IPS DF 4.7 (cell line): ENCODE measurements at regions not wholly inside any gene's neighbourhood (a gene's known extent, or its start where the extent isn't known, plus 50 kb on each side); places are given as distances from the start of the nearest gene placed in this dataset.
"Not testable (repeated sequence)": the region's sequence is repeated elsewhere in the genome, so short reads cannot be mapped to it uniquely, and the experiment has no call there.

ENCODE experiments used
- DNase-seq: peaks from one replicate; pipeline ENCODE4 v3.0.0-alpha.2; 2013; ENCODE audit warnings: low spot score; ENCODE audit errors: extremely low read depth

- DNase-seq, result no peak
These were observed 112.5 kb downstream of the FAM50B start for GRCh38 chr6:3961581-3962215.

GRCh38 chr6:3962291-3963280 lies 113.4 kb downstream of the FAM50B start:
- no peak for DNase-seq

GRCh38 chr6:3963426-3963825 lies 114.3 kb downstream of the FAM50B start:
- DNase-seq, result no peak

- no peak for DNase-seq
These were observed 113.7 kb downstream of the FAM217A start for GRCh38 chr6:3965071-3965718.

GRCh38 chr6:3966426-3966825 lies 112.5 kb downstream of the FAM217A start:
- DNase-seq, result no peak

DNA sequence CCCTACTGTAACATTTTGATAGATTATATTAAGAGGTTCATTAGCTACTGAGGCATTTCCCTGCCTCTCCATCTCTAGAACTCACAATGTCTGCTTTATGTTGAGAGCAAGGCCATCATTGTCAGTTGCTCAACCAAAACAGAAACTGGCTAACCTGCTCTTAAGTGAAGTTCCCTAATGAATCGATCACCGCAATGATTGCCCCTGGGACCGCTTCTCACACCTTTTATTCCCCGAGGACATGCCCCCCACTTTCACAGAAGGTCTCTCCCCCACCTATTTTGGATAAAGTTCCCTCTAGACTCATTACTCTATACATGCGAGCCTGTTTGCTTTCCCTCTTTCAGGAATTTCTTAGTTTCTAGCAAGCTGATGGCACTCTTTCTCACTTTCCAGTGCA lies 108.8 kb downstream of the FAM217A start:
- no peak for DNase-seq

DNA sequence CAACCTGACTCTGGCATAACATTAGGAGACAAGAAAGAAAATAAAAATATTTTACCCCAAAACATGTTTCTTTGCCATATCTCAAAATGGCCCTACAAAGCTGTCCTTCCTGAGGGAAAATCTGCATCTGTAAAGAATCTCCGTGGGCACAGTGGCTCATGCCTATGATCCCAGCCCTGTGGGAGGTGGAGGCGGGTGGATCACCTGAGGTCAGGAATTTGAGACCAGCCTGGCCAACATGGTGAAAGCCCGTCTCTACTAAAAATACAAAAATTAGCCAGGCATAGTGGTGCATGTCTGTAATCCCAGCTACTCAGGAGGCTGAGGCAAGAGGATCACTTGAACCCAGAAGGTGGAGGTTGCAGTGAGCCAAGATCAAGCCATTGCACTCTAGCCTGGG lies 105.8 kb downstream of the FAM217A start:
- not testable (repeated sequence) for DNase-seq

DNA sequence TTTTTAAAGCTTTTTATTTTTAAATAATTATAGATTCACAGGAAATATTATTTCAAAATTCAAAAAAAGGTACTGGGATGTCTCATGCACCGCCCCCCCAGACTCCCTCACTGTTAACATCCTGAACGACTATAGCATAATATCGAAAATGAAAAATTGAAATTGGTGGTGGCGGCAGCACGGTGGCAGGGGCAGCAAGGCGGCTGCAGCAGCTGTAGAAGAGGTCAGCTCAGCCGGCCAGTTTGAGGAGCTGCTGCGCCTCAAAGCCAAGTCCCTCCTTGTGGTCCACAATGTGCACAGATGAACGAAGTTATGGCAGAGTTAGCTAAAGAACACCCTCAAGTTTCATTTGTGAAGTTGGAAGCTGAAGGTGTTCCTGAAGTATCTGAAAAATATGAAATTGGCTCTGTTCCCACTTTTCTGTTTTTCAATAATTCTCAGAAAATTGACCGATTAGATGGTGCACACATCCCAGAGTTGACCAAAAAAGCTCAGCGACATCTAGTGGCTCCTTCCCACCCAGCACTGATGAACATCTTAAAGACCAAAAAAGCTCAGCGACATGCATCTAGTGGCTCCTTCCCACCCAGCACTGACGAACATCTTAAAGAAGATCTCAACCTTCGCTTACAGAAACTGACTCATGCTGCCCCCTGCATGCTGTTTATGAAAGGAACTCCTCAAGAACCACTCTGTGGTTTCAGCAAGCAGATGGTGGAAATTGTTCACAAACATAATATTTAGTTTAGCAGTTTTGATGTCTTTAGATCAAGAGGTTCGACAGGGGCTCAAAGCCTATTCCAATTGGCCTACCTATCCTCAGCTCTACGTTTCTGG lies 100.8 kb downstream of the FAM217A start:
- peak; percentile 74 for DNase-seq

- not testable (repeated sequence) for DNase-seq
These were observed 100.0 kb downstream of the FAM217A start for GRCh38 chr6:3978966-3979365.

DNA sequence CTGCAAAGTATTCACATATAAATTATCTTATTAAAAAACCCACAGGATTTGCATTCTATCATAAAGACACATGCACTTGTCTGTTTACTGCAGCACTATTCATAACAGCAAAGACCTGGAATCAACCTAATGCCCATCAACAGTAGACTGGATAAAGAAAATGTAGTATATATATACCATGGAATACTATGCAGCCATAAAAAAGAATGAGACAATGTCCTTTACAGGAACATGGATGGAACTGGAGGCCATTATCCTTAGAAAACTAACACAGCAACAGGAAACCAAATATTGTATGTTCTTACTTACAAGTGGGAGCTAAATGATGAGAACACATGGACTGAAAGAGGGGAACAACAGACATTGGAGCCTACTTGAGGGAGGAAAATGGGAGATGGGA lies 97.0 kb downstream of the FAM217A start:
- no peak for DNase-seq

- DNase-seq, result no peak
These were observed 95.2 kb downstream of the FAM217A start for GRCh38 chr6:3983778-3984177.

DNA sequence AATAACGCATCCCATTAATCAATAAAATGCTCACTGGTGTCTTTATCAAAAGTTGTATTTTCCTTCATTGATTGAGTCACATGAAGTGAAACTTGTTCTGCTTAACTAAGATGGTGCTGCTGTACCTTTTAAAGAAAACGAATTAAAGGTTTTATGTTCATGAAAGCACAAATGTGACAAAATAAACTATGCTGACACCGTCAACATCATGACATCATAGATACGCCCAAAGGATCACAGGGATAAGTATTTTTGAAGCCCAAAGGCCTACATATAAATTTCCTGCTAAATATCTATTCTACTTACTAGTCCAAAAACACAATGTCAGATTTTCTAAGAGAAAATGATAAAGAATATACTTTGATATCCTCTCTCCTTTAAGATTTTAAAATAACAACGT lies 94.4 kb downstream of the FAM217A start:
- DNase-seq, result no peak

DNA sequence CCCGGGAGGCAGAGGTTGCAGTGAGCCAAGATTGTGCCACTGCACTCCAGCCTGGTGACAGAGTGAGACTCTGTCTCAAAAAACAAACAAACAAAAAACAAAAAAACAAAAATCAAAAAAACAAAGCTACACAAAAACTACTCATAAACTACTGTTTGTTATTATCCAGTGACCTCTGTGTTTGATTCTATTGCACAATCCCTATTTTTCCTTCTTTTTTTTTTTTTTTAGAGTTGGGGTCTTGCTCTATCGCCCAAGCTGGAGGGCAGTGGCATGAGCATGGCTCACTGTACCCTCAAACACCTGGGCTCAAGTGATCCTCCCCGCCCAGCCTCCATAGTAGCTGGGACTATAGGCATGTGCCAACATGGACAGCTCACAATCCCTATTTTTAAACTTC lies 92.7 kb downstream of the FAM217A start:
- DNase-seq, result no peak

- DNase-seq, result peak; percentile 25
These were observed 91.9 kb downstream of the FAM217A start for GRCh38 chr6:3987053-3987452.

- no peak for DNase-seq
These were observed 91.4 kb downstream of the FAM217A start for GRCh38 chr6:3987576-3987975.

- DNase-seq, result peak; percentile 66
These were observed 88.0 kb downstream of the FAM217A start for GRCh38 chr6:3990692-3991491.

- no peak for DNase-seq
These were observed 87.0 kb downstream of the FAM217A start for GRCh38 chr6:3991941-3992340.

DNA sequence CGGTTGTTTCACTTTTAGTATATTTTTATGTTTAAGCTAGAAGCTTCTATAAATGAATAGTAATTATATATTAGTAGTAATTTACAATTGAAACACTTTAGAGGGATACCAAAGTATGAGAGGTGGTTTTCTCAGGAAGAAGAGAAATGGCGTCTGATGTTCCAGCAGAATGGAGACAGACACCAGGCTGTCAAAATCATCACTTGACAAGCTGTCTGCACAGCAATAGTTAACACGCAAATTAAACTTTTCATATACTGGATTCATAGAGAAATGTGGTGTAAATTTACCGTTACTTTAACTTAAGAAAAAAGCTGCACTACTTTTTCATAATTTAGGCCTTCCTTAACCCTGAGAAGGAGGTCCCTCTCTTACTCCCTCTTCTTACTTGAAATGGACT lies 82.6 kb downstream of the FAM217A start:
- DNase-seq, result no peak

DNA sequence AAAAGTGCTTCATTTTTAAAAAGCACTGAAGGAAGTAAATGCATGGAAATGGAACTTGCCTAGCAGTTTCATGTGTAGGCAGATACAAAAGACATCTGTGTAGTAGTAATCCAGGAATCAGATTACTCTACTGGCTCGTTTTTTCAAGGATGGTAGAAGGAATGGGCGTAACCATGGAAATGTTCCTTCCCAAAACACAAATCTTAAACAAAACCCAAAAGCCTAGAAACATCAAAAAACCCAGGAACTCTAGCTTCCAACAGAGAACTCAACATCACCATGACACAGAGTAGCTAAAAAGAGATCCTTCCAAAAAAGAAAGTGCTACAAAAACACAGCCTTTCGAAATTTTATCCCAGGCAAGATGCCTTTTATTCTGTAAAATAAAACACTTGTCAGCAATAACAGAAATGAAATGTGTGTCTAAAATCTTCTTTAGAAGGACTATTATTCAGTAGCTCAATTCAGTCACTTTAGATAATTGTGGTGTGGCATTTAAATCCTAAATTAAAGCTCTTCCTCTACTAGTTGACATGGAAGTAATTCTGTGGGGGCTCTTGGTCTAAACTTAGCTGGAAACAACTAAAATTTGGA lies 81.7 kb downstream of the FAM217A start:
- no peak for DNase-seq
